T47D (cell line): ENCODE measurements at regions not wholly inside any gene's neighbourhood (a gene's known extent, or its start where the extent isn't known, plus 50 kb on each side); places are given as distances from the start of the nearest gene placed in this dataset.

Source experiments
- DNase-seq, 2 experiments: peaks; one replicate each; pipeline versions ENCODE4 v3.0.0 to v3.0.0-alpha.2; 2011 to 2012; ENCODE audit warnings: low read depth in 1 of 2, low spot score in 1 of 2
- JUND ChIP-seq: IDR thresholded peaks from 2 replicates; pipeline ENCODE4 v1.6.1; 2012; ENCODE audit warnings: low read depth
- in situ Hi-C: cut with HindIII; loops from 2 replicates; pipeline ENCODE4 v1.10.0; 2016; ENCODE audit warnings: low sequenced_read_pairs, low pct_unique_long_range_greater_than_20kb

DNA sequence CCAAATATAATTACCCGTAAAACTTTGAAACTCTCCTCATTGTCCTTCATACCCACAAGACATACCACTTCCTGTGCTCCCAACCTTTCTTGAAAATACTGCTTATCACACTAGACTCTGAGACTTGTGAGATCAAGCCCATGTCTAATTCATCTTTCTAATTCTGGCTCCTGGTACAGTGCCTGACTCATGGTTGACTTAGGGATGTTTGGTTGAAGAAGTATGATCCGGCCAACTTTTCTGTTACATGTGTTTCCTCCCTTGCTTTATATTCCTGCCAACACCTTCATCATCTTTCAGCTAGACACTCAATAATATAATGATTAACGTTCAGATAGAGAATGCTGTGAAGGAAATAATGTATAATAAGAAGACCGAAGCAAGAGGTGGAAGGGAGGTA lies 58.2 kb downstream of the MEX3B start:
- in situ Hi-C loops: no loop called here
- no peak for TF ChIP-seq JUND
- DNase-seq: no peak

- no peak for TF ChIP-seq JUND
- DNase-seq: no peak
- in situ Hi-C loops: no loop called here
Observed at GRCh38 chr15:81983497-81983896, 62.3 kb downstream of the MEX3B start.

DNA sequence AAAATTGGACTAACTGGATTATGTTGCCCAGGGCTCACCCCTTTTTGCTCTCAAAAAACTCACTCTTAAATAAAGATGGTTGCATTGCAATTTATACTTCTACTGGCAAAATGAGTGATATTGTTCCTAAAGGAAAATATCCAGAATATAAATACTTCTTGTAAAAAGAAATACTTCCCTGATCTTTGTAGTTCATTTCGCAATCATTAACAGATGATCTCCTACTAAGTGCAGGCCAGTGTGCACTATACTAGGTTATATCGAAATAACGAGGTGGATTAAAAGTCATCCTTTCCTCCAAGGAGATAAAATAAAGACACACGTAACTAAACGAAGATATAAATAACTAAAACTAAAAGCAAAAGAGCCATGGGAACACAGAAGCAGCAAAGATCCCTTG lies 63.0 kb downstream of the MEX3B start:
- in situ Hi-C loops: no loop called here
- TF ChIP-seq JUND: no peak
- DNase-seq: no peak

GRCh38 chr15:81981908-81982307 lies 63.9 kb downstream of the MEX3B start:
- in situ Hi-C loops: no loop called here
- no peak for TF ChIP-seq JUND

GRCh38 chr15:81977464-81977863 lies 68.4 kb downstream of the MEX3B start:
- in situ Hi-C loops: no loop called here
- DNase-seq: no peak
- TF ChIP-seq JUND: no peak

More at GRCh38 chr15:81981908-81982307, 63.9 kb downstream of the MEX3B start:
- DNase-seq: no peak

- no peak for TF ChIP-seq JUND
- in situ Hi-C loops: no loop called here
- DNase-seq: no peak
Observed at GRCh38 chr15:81968691-81969090, 77.1 kb downstream of the MEX3B start.

DNA sequence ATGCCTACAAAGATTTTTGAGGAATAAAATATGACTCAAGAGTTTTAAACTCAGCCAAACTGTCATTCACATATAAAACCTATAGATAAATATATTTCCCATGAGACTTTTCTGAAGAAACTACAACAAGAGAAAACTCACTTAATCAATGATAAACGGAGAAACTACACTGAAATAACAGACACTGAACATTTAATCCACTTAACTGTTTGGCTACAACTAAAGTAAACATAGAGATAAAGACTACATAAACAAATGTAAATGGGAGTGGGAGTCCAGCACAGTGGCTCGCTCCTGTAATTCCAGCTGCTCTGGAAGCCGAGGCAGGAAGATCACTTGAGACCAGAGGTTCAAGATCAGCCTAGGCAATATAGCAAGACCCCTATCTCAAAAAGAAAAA lies 79.2 kb downstream of the MEX3B start:
- in situ Hi-C loops: no loop called here
- DNase-seq: no peak
- no peak for TF ChIP-seq JUND

- TF ChIP-seq JUND: no peak
- no peak for DNase-seq
- in situ Hi-C loops: no loop called here
Observed at GRCh38 chr15:81962482-81962881, 83.3 kb downstream of the MEX3B start.

DNA sequence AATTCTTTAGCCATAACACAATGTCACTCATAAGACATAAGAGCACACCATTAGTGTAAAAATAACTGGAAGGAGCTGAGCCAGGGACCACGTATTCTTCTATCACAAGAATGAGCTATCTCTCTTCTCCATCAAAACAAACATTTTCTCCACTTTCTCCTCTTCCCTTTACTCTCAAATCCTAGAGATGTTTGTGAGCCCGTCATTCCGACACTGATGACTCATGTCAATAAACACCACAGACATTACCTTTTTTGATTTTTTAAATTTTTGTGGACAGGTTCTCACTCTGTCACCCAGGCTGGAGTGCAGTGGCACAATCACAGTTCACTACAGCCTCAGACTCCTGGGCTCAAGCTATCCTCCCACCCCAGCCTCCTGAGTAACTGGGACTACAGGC lies 86.6 kb downstream of the MEX3B start:
- no peak for TF ChIP-seq JUND
- in situ Hi-C loops: no loop called here
- no peak for DNase-seq

DNA sequence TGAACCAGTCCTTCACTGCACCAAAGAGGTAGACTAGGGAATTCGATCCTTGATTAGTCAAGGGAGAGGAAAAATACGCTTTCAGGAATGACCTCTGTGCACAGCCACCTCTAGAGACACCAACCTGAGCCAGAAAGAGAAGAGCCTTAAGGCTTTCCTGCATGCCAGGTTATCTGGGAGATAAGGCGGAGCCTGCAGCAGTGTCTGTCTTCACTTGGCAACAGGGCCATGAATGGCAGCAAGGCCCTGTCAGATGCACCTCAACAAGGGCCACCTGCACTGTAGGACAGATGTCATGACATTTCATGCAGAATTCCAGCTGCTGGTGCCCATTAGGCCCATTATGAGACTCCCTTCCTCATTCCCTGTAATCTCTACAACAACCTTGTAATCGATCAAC lies 88.1 kb downstream of the MEX3B start:
- in situ Hi-C loops: no loop called here
- DNase-seq: no peak
- TF ChIP-seq JUND: no peak

- no peak for DNase-seq
- in situ Hi-C loops: no loop called here
Observed at GRCh38 chr15:81955382-81956062, 90.3 kb downstream of the MEX3B start.

DNA sequence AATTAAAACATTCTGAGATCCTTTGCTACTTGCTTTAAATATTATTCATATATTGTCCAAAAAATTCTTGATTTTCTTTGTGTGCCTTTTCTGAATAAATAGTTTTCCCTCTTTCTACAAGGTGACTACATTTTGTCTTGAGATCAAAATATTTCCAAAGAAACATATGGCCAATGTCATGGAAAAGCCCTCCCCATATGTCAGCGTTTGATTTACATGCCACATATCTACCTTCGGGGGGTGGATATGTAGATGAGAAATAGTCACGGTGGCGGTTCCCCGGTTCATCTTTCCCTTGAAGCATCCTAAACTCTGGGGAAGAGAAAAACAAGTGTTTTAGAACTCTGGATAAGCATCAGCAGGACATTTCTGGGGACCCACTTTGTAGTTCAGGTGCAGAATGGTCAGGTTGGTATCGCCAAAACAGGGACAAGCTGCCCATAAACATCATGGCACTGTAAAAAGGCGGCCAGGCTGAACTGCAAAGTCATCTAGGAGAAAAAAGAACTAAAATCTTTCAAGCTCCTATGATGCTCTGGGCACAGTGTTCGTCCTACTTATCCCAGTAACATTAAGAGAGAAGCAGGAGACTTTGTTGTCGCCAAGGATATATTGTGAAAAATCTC lies 91.5 kb downstream of the MEX3B start:
- in situ Hi-C loops: no loop called here
- TF ChIP-seq JUND: no peak

More at GRCh38 chr15:81955382-81956062, 90.3 kb downstream of the MEX3B start:
- no peak for TF ChIP-seq JUND

DNA sequence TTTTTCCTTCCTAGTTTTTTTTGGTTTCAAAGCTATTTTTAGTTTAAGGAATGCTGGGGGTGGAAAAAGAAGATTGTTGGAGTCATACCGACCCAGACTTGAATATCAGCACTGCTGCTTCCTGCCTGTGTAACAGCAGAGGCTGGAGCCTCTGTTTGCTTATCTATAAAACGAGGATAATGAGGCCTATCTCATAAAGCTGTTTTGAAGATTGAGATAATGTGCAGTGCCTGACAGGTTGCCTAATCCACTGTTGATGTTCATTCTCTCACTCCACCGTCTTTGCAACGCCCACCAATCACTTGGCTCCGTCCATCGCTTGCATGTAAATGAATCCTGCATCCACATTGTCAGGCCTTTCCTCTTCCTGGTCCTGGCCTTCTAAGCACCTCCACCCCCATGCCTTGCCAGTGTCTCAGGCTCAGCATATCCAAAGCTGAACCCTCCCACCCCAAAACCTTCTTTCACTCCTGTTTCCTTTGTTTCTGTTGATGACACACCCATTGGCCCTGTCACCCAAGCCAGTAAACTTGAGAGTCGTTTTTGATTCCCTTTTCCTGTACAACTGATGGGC lies 94.9 kb downstream of the MEX3B start:
- DNase-seq: no peak
- no peak for TF ChIP-seq JUND
- in situ Hi-C loops: no loop called here

More for the DNA sequence above, 91.5 kb downstream of the MEX3B start:
- DNase-seq: no peak
